Sigmoid colon (tissue), 4 donors: ENCODE measurements at regions not wholly inside any gene's neighbourhood (a gene's known extent, or its start where the extent isn't known, plus 50 kb on each side); places are given as distances from the start of the nearest gene placed in this dataset.

ENCODE experiments used
- EP300 ChIP-seq, 4 donors: sonication (generic); formaldehyde crosslinking; IDR thresholded peaks; one replicate each; pipeline ENCODE4 v1.6.1; 2017; ENCODE audit warnings: antibody characterized with exemption in 4 of 4
- POLR2A ChIP-seq, 2 donors: fragments of 450-650 bp; IDR thresholded peaks; one replicate each; pipeline ENCODE4 v1.6.1; 2016; ENCODE audit warnings: antibody characterized with exemption in 2 of 2, mild to moderate bottlenecking in 2 of 2, moderate library complexity in 2 of 2
- POLR2AphosphoS5 ChIP-seq, 4 donors: sonication (generic); formaldehyde crosslinking; IDR thresholded peaks; one replicate each; pipeline ENCODE4 v1.6.1; 2017; ENCODE audit warnings: antibody characterized with exemption in 4 of 4
- TF ChIP-seq, protein P1 (sequence below), 4 experiments: fragments of 450-650 bp in 3 of 4; fragments of 200-600 bp in 1 of 4; IDR thresholded peaks; one replicate each; pipeline ENCODE4 v1.5.1; 2016 to 2019; ENCODE audit warnings: antibody characterized with exemption in 4 of 4, mild to moderate bottlenecking in 3 of 4, moderate library complexity in 2 of 4

DNA sequence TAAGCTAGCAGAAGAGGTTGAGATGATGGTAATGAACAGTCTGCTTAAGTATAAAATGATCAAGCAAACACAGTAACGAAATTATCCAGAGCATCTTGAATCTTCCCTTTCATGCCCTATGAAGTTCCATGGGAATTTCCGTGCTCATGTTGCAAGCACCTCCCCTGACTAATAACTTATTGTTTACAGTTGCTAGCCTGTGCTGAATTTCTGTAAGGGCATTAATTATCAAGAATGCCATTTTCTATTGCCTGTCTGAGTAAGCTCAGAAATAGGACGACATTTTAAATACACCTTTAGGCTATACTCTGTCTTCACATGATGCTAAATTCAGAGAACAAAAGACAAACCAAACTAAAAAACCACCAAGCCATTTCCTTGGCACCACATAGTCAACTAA lies 257.5 kb upstream of the LRTM1 start:
- TF ChIP-seq, protein P1, sequence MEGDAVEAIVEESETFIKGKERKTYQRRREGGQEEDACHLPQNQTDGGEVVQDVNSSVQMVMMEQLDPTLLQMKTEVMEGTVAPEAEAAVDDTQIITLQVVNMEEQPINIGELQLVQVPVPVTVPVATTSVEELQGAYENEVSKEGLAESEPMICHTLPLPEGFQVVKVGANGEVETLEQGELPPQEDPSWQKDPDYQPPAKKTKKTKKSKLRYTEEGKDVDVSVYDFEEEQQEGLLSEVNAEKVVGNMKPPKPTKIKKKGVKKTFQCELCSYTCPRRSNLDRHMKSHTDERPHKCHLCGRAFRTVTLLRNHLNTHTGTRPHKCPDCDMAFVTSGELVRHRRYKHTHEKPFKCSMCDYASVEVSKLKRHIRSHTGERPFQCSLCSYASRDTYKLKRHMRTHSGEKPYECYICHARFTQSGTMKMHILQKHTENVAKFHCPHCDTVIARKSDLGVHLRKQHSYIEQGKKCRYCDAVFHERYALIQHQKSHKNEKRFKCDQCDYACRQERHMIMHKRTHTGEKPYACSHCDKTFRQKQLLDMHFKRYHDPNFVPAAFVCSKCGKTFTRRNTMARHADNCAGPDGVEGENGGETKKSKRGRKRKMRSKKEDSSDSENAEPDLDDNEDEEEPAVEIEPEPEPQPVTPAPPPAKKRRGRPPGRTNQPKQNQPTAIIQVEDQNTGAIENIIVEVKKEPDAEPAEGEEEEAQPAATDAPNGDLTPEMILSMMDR (IDR thresholded peaks at IDR 0.05), result no peak
- no peak for TF ChIP-seq POLR2A (IDR thresholded peaks at IDR 0.05)
- TF ChIP-seq EP300 (IDR thresholded peaks at IDR 0.05), result no peak
- TF ChIP-seq POLR2AphosphoS5 (IDR thresholded peaks at IDR 0.05), result no peak
